Endothelial cell of umbilical vein (primary cell): ENCODE measurements at regions not wholly inside any gene's neighbourhood (a gene's known extent, or its start where the extent isn't known, plus 50 kb on each side); places are given as distances from the start of the nearest gene placed in this dataset.

ENCODE experiments used
- EZH2 ChIP-seq: IDR thresholded peaks from 2 replicates; pipeline ENCODE4 v1.6.1; 2012; ENCODE audit warnings: borderline replicate concordance, low read depth, mild to moderate bottlenecking, moderate library complexity, low read length, inconsistent platforms; ENCODE audit not compliant: severe bottlenecking
- GATA2 ChIP-seq: IDR thresholded peaks from 2 replicates; pipeline ENCODE4 v1.7.0; 2011; ENCODE audit warnings: low read depth, mild to moderate bottlenecking, moderate library complexity, mixed read lengths, low read length; ENCODE audit not compliant: insufficient read length, insufficient read depth
- JUN ChIP-seq: IDR thresholded peaks from 2 replicates; pipeline ENCODE4 v1.6.1; 2011; ENCODE audit warnings: borderline replicate concordance, low read depth; ENCODE audit not compliant: insufficient read length, insufficient read depth
- MYC ChIP-seq: IDR thresholded peaks from one replicate; pipeline ENCODE4 v1.6.1; 2011; ENCODE audit warnings: mild to moderate bottlenecking, low read depth, low read length
- POLR2A ChIP-seq: IDR thresholded peaks from 2 replicates; pipeline ENCODE4 v1.6.1; 2012; ENCODE audit warnings: low read depth, mild to moderate bottlenecking, control low read depth, low read length
- TF ChIP-seq, protein P1 (sequence below), 2 donors: IDR thresholded peaks; 1 replicate in 1 of 2; 2 replicates in 1 of 2; pipeline ENCODE4 v1.5.1; 2011; ENCODE audit warnings: low read length in 2 of 2, mild to moderate bottlenecking in 2 of 2, moderate library complexity in 2 of 2, control low read depth in 1 of 2, inconsistent platforms in 1 of 2, low read depth in 1 of 2; ENCODE audit not compliant: insufficient read depth in 1 of 2; ENCODE audit errors: extremely low read depth in 1 of 2

DNA sequence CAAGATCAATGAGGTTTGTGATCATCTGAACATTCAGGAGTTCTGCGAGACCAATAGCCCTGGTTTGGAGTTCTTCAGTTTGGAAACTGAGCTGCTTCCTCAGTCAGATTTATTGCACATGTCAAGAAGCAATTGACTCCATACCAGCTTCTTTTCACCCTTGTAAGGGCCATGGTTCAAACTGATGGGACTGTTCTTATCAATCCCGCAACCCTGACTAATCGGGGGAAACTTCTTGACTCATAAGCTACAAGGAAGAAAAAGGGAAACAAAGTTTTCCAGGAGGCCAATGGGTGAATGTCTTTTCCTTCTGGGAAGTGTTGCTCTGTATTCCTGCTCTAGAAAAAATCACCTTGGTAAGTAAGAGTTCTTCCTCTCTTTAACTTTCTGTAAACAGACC is 187.9 kb downstream of the MIS18A start:
- TF ChIP-seq, protein P1, sequence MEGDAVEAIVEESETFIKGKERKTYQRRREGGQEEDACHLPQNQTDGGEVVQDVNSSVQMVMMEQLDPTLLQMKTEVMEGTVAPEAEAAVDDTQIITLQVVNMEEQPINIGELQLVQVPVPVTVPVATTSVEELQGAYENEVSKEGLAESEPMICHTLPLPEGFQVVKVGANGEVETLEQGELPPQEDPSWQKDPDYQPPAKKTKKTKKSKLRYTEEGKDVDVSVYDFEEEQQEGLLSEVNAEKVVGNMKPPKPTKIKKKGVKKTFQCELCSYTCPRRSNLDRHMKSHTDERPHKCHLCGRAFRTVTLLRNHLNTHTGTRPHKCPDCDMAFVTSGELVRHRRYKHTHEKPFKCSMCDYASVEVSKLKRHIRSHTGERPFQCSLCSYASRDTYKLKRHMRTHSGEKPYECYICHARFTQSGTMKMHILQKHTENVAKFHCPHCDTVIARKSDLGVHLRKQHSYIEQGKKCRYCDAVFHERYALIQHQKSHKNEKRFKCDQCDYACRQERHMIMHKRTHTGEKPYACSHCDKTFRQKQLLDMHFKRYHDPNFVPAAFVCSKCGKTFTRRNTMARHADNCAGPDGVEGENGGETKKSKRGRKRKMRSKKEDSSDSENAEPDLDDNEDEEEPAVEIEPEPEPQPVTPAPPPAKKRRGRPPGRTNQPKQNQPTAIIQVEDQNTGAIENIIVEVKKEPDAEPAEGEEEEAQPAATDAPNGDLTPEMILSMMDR (IDR thresholded peaks at IDR 0.05; ENCODE audit: extremely low read depth in 1 of 2, insufficient read depth in 1 of 2, low read depth in 1 of 2, low read length in 2 of 2): no peak
- TF ChIP-seq POLR2A: no peak
- TF ChIP-seq EZH2: no peak
- TF ChIP-seq JUN: no peak
- TF ChIP-seq MYC: no peak
- TF ChIP-seq GATA2: no peak
